HCT116 (cell line): ENCODE measurements at regions not wholly inside any gene's neighbourhood (a gene's known extent, or its start where the extent isn't known, plus 50 kb on each side); places are given as distances from the start of the nearest gene placed in this dataset.

ENCODE experiments used
- ATAC-seq: fragments of 200-7000 bp; cut with Tn5 transposase; 2 replicates; pipeline ENCODE4 v1.9.1; 2020; ENCODE audit warnings: mild to moderate bottlenecking, moderate library complexity
- BruUV-seq: library from RNA; stranded (reverse); fragments of 400-500 nt; replicated peaks from 2 replicates; lab custom pipeline; 2021; lab: Mats Ljungman, UMichigan
- CTCF ChIA-PET: fragments of 300-600 bp; sonication (Branson Sonifier 250); formaldehyde crosslinking; loops from one replicate; lab custom pipeline; 2021; ENCODE audit warnings: antibody characterized with exemption; lab: Charles Lee
- POLR2A ChIA-PET: fragments of 300-600, 350-600 bp; sonication (Branson Sonifier 250); formaldehyde crosslinking; loops from one replicate; lab custom pipeline; 2021; ENCODE audit warnings: antibody characterized with exemption; lab: Charles Lee
- RAD21 ChIA-PET, 2 experiments: fragments of 300-600 bp; sonication (Branson Sonifier 250); formaldehyde crosslinking; loops; one replicate each; lab custom pipeline; 2023; ENCODE audit warnings: low total read pairs in 2 of 2; ENCODE audit not compliant: uncharacterized antibody in 2 of 2, unreplicated experiment in 2 of 2, low non-redundant PET in 1 of 2; lab: Charles Lee
- DNase-seq: peaks from one replicate; pipeline ENCODE4 v3.0.0-alpha.2; 2010; ENCODE audit warnings: low read depth, low spot score
- H2AFZ ChIP-seq: fragments of 200-600 bp; shearing (Covaris generic), sonication (generic); 2 replicates; pipeline ENCODE4 v1.6.1; 2017; ENCODE audit warnings: low read depth, mixed run types, mixed read lengths, antibody characterized with exemption, low read length; ENCODE audit not compliant: poor library complexity, severe bottlenecking
- H3K27ac ChIP-seq: 2 replicates; pipeline ENCODE4 v1.5.1; 2012; ENCODE audit warnings: low read depth, low read length
- H3K27me3 ChIP-seq: fragments of 200-600 bp; sonication (generic); 2 replicates; pipeline ENCODE4 v1.6.1; 2016; ENCODE audit warnings: mixed run types, low read length, mixed read lengths; ENCODE audit not compliant: insufficient read depth
- H3K36me3 ChIP-seq, 2 experiments: fragments of 200-500 bp in 1 of 2; fragments of 200-600 bp in 1 of 2; sonication (Bioruptor generic) in 1 of 2; sonication (generic) in 1 of 2; 2 replicates each; pipeline versions ENCODE4 v1.5.1 to v1.6.1; 2014 to 2016; ENCODE audit warnings: low read length in 2 of 2, inconsistent platforms in 1 of 2, mixed read lengths in 1 of 2, mixed run types in 1 of 2; ENCODE audit not compliant: insufficient read depth in 2 of 2, control insufficient read depth in 1 of 2
- H3K4me1 ChIP-seq, 2 experiments: fragments of 200-600 bp in 1 of 2; sonication (generic) in 1 of 2; 2 replicates each; pipeline versions ENCODE4 v1.5.1 to v1.6.1; 2012 to 2017; ENCODE audit warnings: low read length in 2 of 2, inconsistent platforms in 1 of 2, mild to moderate bottlenecking in 1 of 2, mixed read lengths in 1 of 2, mixed run types in 1 of 2, moderate library complexity in 1 of 2; ENCODE audit not compliant: insufficient read depth in 2 of 2, control insufficient read depth in 1 of 2
- H3K4me2 ChIP-seq: fragments of 200-600 bp; sonication (generic); 2 replicates; pipeline ENCODE4 v1.6.1; 2017; ENCODE audit warnings: mixed run types, low read length, mixed read lengths
- H3K4me3 ChIP-seq, 2 experiments: fragments of 200-600 bp in 1 of 2; sonication (generic) in 1 of 2; replicated peaks in 1 of 2; 2 replicates each; pipeline ENCODE4 v1.5.1; 2011 to 2016; ENCODE audit warnings: low read length in 2 of 2, control low read depth in 1 of 2, low read depth in 1 of 2, mild to moderate bottlenecking in 1 of 2, mixed read lengths in 1 of 2, mixed run types in 1 of 2
- H3K79me2 ChIP-seq: fragments of 200-600 bp; sonication (generic); 2 replicates; pipeline ENCODE4 v1.6.1; 2017; ENCODE audit warnings: mild to moderate bottlenecking, mixed run types, low read length, moderate library complexity, mixed read lengths; ENCODE audit not compliant: insufficient read depth
- H3K9ac ChIP-seq: fragments of 200-600 bp; sonication (generic); 2 replicates; pipeline ENCODE4 v1.6.1; 2016; ENCODE audit warnings: low read length, mixed read lengths
- H3K9me2 ChIP-seq: fragments of 200-600 bp; sonication (generic), shearing (Covaris generic); 2 replicates; pipeline ENCODE4 v1.6.1; 2017; ENCODE audit warnings: mixed run types, mild to moderate bottlenecking, moderate library complexity; ENCODE audit not compliant: insufficient read depth
- H3K9me3 ChIP-seq, 2 experiments: fragments of 200-500 bp in 1 of 2; fragments of 200-600 bp in 1 of 2; sonication (Bioruptor generic) in 1 of 2; sonication (generic) in 1 of 2; 2 replicates each; pipeline ENCODE4 v1.6.1; 2014 to 2017; ENCODE audit warnings: low read length in 2 of 2, mixed read lengths in 2 of 2, inconsistent platforms in 1 of 2, low read depth in 1 of 2, mild to moderate bottlenecking in 1 of 2, mixed run types in 1 of 2, moderate library complexity in 1 of 2; ENCODE audit not compliant: control insufficient read depth in 1 of 2, insufficient read depth in 1 of 2
- H4K20me1 ChIP-seq: fragments of 200-600 bp; sonication (generic), shearing (Covaris generic); 2 replicates; pipeline ENCODE4 v1.6.1; 2017; ENCODE audit warnings: mixed run types, mild to moderate bottlenecking, moderate library complexity; ENCODE audit not compliant: insufficient read depth
- CEBPB ChIP-seq: IDR thresholded peaks from 2 replicates; pipeline ENCODE4 v1.6.1; 2012; ENCODE audit warnings: low read depth
- EGR1 ChIP-seq: IDR thresholded peaks from 2 replicates; pipeline ENCODE4 v1.6.1; 2012; ENCODE audit warnings: low read depth
- ELF1 ChIP-seq: IDR thresholded peaks from 2 replicates; pipeline ENCODE4 v1.6.1; 2012; ENCODE audit warnings: low read depth, borderline replicate concordance
- EZH2 ChIP-seq: fragments of 200-600 bp; sonication (generic); IDR thresholded peaks from 2 replicates; pipeline ENCODE4 v1.6.1; 2017; ENCODE audit warnings: antibody characterized with exemption, mixed run types
- JUND ChIP-seq: IDR thresholded peaks from 2 replicates; pipeline ENCODE4 v1.6.1; 2012
- POLR2AphosphoS5 ChIP-seq: IDR thresholded peaks from 2 replicates; pipeline ENCODE4 v1.6.1; 2011; ENCODE audit warnings: mild to moderate bottlenecking, low read depth, low read length, moderate library complexity
- SRF ChIP-seq: IDR thresholded peaks from 2 replicates; pipeline ENCODE4 v1.6.1; 2012; ENCODE audit warnings: low read depth
- TCF7L2 ChIP-seq: IDR thresholded peaks from 2 replicates; pipeline ENCODE4 v1.7.0; 2011; ENCODE audit warnings: borderline replicate concordance, inconsistent platforms; ENCODE audit not compliant: insufficient read depth, insufficient read length; ENCODE audit errors: extremely low read depth
- YY1 ChIP-seq: IDR thresholded peaks from 2 replicates; pipeline ENCODE4 v1.6.1; 2011; ENCODE audit warnings: low read length, low read depth, moderate library complexity, mild to moderate bottlenecking; ENCODE audit not compliant: insufficient replicate concordance; ENCODE audit errors: extremely low read depth
- ZFX ChIP-seq: fragments of 450-650 bp; IDR thresholded peaks from 2 replicates; pipeline ENCODE4 v1.6.1; 2017
- ZNF274 ChIP-seq: fragments of 200-500 bp; sonication (Bioruptor generic); IDR thresholded peaks from 2 replicates; pipeline ENCODE4 v1.6.1; 2014; ENCODE audit warnings: mild to moderate bottlenecking, low read depth, low read length, inconsistent platforms
- intact Hi-C: fragments of 100-400 bp; cut with micrococcal nuclease; formaldehyde crosslinking; loops from 2 replicates; pipeline ENCODE4 v1.10.0; 2022
- TF ChIP-seq, protein P1 (sequence below): IDR thresholded peaks from 2 replicates; pipeline ENCODE4 v1.6.1; 2012
- TF ChIP-seq, protein P2 (sequence below), 3 experiments: fragments of 200-600 bp in 1 of 3; sonication (generic) in 1 of 3; IDR thresholded peaks in 2 of 3; conservative IDR thresholded peaks in 1 of 3; 2 replicates each; pipeline ENCODE4 v1.5.1; 2012 to 2017; ENCODE audit warnings: low read depth in 2 of 3, low read length in 2 of 3, antibody characterized with exemption in 1 of 3, borderline replicate concordance in 1 of 3, control low read depth in 1 of 3, mild to moderate bottlenecking in 1 of 3, mixed read lengths in 1 of 3, mixed run types in 1 of 3, moderate library complexity in 1 of 3; ENCODE audit not compliant: insufficient read depth in 1 of 3

- no peaks in the 10 kb centered on the region for H3K79me2 ChIP-seq
- ChIA-PET RAD21 (no interaction called here), POLR2A (no interaction called here), CTCF (no interaction called here)
- no peak overlapping the region for H3K9ac ChIP-seq
- no peaks in the 10 kb centered on the region for H3K4me1 ChIP-seq
- no peaks in the 10 kb centered on the region for H3K9me3 ChIP-seq
- H3K36me3 ChIP-seq = no peaks in the 10 kb centered on the region
- no peak overlapping the region for H3K27ac ChIP-seq
- intact Hi-C loops = no loop called here
- H4K20me1 ChIP-seq = no peaks in the 10 kb centered on the region
- TF ChIP-seq EGR1 (no peak), EZH2 (no peak), ZFX (no peak), CEBPB (no peak), SRF (no peak), POLR2AphosphoS5 (no peak), ZNF274 (no peak), ELF1 (no peak), YY1 (no peak), JUND (no peak), TCF7L2 (no peak)
- TF ChIP-seq, protein P1, sequence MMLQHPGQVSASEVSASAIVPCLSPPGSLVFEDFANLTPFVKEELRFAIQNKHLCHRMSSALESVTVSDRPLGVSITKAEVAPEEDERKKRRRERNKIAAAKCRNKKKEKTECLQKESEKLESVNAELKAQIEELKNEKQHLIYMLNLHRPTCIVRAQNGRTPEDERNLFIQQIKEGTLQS = no peak
- TF ChIP-seq, protein P2, sequence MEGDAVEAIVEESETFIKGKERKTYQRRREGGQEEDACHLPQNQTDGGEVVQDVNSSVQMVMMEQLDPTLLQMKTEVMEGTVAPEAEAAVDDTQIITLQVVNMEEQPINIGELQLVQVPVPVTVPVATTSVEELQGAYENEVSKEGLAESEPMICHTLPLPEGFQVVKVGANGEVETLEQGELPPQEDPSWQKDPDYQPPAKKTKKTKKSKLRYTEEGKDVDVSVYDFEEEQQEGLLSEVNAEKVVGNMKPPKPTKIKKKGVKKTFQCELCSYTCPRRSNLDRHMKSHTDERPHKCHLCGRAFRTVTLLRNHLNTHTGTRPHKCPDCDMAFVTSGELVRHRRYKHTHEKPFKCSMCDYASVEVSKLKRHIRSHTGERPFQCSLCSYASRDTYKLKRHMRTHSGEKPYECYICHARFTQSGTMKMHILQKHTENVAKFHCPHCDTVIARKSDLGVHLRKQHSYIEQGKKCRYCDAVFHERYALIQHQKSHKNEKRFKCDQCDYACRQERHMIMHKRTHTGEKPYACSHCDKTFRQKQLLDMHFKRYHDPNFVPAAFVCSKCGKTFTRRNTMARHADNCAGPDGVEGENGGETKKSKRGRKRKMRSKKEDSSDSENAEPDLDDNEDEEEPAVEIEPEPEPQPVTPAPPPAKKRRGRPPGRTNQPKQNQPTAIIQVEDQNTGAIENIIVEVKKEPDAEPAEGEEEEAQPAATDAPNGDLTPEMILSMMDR (IDR thresholded peaks at IDR 0.05 in 2 of 3, conservative IDR thresholded peaks at IDR 0.05 in 1 of 3; ENCODE audit: borderline replicate concordance in 1 of 3, insufficient read depth in 1 of 3, low read depth in 2 of 3, low read length in 2 of 3) = no peak
- DNase-seq (no peak), ATAC-seq (no peak)
- H3K9me2 ChIP-seq = no peaks in the 10 kb centered on the region
- H2AFZ ChIP-seq = no peak overlapping the region
- no peaks in the 10 kb centered on the region for H3K27me3 ChIP-seq
- BruUV-seq = no TSS peak
- no peak overlapping the region for H3K4me2 ChIP-seq
- no peak overlapping the region for H3K4me3 ChIP-seq
Observed at GRCh38 chr3:104764496-104764895, 602.2 kb upstream of the ALCAM start.
